ENCODE measurements at regions not wholly inside any gene's neighbourhood (a gene's known extent, or its start where the extent isn't known, plus 50 kb on each side); places are given as distances from the start of the nearest gene placed in this dataset.

DNA sequence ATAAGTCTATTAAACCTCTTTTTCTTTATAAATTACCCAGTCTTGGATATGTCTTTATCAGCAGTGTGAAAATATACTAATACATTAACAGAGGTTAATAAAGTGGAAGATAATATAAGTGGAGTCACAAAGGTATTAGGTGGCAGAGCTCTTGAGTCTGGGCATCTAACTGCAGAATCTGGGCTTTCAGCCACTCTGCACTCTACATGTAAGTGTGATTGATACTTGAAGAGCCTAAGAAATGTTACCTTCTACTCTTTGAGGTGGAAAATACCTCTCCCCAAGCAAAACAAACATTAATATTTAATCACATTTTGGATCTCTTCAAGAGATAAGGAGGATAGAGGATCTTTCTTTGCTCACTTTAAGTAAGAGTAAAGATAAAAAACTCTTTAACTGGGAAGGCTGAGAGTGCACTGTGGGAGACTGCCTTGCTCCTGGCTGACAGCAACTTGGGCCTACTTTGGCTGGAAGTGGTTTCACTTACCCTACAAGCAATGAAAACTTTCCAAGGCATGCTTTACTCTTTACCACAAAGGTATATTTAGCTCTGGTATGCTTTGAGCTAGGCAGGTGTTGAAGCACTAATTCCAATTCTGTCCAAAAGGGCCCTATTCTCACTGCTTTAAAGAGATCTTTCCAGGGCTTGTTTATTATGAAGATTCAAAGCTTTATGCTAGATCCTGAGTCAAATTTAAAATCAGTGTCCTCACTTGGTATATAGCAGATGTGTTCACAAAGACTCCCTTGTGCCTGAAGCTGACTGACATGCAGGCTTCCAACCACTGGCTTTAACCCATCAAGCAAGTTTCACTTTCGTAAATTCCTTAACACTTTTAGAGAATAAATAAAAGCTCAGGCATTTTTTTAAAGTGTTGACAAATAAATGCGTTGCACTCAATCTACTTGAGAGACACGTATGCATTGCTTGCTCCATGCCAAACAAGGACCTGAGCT is 245.3 kb upstream of the ZP4 start:
- no peak for TF ChIP-seq POLR2A (IDR thresholded peaks at IDR 0.05)
- TF ChIP-seq, protein P1, sequence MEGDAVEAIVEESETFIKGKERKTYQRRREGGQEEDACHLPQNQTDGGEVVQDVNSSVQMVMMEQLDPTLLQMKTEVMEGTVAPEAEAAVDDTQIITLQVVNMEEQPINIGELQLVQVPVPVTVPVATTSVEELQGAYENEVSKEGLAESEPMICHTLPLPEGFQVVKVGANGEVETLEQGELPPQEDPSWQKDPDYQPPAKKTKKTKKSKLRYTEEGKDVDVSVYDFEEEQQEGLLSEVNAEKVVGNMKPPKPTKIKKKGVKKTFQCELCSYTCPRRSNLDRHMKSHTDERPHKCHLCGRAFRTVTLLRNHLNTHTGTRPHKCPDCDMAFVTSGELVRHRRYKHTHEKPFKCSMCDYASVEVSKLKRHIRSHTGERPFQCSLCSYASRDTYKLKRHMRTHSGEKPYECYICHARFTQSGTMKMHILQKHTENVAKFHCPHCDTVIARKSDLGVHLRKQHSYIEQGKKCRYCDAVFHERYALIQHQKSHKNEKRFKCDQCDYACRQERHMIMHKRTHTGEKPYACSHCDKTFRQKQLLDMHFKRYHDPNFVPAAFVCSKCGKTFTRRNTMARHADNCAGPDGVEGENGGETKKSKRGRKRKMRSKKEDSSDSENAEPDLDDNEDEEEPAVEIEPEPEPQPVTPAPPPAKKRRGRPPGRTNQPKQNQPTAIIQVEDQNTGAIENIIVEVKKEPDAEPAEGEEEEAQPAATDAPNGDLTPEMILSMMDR (IDR thresholded peaks at IDR 0.05): no peak
